Middle frontal gyrus (tissue), 1 donor: ENCODE measurements at regions not wholly inside any gene's neighbourhood (a gene's known extent, or its start where the extent isn't known, plus 50 kb on each side); places are given as distances from the start of the nearest gene placed in this dataset.

Experiments
- DNase-seq: peaks from one replicate; pipeline ENCODE4 v3.0.0-alpha.2; 2015; ENCODE audit warnings: low spot score; ENCODE audit errors: extremely low spot score

DNA sequence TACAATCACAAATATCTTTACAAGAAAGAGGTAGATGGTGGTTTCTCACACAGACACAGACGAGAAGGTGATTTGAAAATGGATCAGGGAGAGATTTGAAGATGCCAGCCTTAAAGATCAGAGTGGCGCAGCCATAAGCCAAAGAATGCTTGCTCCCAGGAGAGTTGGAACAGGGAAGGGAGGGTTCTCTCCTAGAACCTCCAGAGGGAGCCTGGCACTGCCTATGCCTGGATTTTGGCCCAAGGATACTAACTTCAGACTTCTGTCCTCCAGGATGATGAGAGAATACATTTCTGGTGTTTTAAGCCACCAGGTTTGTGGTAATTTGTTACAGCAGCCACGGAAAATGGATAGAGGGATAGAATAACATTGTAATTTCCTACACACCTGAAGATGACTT lies 279.1 kb downstream of the FAM43A start:
- no peak for DNase-seq

DNA sequence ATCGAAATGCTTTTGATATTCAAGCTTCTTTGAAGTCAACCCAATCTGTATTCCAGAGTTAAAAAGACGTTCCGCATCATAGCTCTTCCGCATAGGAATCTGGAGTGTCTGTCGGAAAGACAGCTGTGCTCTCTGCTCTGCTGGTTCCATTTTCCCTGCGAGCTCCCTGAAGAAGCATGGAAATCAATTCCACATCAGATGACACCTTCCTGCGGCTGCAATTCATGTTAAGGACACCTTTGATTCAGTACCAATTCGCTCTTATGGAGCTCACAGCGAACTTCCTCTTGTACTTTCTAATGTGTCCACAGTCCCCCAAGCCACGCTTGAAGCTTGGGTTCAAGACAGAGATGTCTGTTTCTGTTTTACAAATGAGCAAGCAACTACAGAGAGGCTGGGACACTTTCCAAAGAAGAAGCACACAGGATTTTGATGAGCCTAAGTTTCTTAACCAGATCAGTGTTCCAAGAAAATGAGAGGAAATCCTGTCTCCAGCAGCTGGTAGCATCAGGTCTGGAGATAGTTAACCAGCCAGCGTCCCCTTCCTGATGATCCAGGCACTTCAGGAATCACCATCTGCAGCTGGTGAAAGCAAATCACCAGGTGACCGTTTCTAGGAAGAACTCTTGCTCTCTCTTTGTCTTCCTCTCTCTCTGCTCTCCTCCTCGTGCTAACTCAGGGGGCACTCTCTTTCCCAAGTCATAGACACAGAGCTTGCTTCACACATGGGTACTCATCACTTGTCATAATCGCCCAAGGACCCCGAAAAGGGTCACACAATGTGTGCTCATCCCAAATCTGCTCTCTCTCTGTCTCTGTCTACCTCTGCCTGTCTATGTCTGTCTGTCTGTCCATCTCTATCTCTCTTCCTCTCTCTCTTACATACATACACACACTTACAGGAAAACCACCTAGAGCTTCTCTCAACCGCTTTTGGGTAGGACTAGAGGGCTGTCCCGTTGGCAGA lies 281.8 kb downstream of the FAM43A start:
- no peak for DNase-seq

DNA sequence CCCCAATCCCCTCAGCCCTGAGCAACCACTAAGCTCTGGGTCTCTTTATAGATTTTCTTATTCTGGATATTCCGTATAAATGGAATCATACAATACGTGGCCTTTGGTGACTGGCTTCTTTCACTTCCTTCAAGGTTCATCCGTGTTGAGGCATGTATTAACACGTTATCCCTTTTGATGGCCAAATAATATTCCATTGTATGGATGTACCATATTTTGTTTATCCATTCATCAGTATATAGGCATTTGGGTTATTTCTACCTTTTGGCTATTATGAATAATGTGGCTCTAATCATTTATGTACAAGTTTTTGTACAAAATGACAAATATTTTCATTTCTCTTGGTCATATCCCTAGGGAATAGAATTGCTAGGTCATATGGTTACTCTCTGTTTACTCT lies 284.4 kb downstream of the FAM43A start:
- no peak for DNase-seq

DNA sequence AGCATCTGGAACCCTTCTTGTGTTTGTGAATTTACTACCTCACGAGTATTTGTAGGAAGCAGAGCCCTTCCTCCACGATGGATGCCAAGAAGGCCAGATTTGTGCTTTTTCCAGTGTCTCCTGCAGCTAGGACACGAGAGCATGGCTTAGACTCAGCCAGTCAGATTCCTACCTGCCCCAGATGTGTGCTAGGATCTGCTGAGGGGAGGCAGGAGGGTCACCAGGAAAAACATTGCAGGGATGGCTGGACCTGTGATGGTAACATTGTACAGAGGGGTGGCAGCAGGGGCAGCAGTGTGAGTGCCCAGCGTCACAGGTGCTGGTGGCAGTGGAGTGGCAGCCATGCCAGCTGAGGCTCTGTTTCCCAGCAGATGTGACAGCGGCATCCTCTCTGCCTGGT lies 285.3 kb downstream of the FAM43A start:
- DNase-seq, result no peak

DNA sequence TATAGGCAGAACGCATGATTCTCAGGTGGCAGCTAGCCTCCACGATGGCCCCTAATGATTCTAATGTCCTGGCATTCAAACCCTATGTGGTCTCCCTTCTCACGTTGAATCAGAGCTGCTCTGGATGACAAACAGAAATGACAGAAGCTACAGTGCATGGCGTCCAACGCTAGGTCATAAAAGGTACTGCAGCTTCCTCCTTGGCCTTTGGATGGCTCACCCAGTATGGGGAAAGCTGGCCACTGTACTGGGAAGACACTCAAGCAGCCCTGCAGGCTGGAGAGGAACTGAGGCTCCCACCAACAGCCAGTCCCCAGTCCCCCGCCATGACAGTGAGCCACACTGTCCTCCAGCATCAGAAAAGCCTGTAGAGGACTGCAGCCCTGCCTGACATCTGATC lies 286.3 kb downstream of the FAM43A start:
- DNase-seq, result no peak

DNA sequence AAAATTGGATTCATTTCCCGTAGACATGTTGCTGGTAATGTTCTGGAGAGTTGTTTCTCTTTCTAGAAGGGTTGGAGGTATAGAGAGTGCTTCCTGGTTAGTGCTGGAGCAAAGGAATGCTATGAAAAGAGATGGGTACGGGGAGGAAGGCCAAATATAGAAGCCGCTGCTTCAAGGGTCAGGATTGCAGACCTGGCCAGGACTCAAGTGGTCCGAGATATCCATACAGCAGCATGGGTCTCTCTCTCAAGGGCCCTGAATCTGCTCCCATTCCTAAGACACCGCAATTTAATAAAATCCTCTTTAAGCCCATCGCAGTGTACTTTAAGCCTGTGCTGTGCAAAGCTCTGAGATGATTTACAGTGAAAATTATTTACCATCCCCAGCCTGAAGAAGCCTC lies 287.0 kb downstream of the FAM43A start:
- no peak for DNase-seq

DNA sequence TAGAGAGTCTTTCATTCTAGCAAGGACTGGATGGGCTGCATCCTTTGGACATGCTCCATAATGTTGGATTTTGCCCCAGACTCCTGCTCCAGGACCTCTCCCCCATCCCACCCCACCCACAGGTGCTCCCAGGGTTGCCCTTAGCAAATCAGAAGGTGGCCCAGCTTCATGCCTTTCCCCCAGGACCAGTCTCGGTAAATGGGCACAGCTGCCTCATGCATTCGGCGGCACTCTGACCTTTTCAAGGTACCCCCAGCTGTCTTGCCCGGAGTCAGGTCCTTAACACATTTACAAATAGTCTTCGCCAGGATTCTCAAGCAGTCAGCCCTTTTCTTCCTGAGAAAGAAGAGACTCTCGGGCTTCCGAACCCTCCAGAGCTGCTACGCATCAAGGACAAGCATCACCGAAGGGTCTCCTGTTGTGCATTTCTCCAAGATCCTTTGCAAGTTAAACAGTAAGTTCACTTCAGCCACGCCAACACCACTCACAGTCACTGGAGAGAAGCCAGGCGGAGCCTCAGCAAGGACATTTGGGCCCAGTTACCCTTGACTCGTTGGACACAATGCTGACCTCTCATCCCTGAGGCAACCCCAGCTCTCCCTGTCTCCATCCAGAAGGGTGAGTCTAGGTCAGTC lies 287.8 kb downstream of the FAM43A start:
- DNase-seq, result no peak

DNA sequence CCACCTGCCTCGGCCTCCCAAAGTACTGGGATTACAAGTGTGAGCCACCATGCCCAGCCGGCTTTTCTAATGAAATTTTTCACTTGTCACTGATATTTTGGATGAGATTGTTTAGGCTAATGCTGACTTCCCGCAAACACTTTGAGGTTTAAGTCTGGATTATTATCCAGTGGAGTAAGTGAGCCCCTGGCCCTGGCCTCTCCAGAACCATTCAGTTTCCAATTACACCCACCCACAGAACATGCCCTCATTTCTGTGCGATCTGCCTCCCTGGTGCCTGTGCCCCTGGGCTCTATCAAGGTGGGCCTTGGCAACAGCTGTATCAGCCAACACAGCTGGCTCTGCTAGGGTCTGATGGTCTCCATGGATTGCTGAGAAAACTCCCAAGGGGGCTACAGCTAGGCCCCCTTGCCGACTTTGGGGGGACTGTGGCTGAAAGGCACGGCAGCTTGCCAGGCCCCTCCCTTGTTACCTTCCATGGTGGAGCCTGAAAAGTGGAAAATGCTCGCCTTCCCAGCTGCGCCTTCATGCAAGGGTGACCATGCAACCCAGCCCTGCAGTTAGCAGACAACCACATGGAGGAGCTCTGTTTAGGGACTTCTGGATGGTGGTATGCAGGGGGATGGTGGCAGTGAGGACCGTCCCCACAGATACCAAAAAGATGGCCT lies 288.9 kb downstream of the FAM43A start:
- DNase-seq, result no peak

DNA sequence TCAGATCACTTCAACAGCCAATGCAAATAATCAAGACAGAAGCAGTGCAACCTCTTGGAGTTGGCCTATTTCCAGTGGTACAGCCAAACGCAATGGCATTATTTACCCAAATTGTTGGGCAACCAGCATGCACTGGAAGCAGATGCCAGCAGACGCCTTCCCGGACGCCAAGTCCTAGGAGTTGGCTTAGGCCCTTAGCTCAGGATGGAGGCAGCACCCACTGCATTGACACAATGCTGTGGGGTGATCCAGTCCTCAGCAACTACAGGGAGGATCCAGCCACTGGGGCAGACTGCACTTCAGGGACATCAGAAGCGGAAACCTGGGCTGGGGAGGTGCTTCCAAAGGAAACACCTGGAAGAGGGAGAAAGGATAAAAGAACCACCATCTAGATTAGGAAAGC lies 290.4 kb downstream of the FAM43A start:
- no peak for DNase-seq

DNA sequence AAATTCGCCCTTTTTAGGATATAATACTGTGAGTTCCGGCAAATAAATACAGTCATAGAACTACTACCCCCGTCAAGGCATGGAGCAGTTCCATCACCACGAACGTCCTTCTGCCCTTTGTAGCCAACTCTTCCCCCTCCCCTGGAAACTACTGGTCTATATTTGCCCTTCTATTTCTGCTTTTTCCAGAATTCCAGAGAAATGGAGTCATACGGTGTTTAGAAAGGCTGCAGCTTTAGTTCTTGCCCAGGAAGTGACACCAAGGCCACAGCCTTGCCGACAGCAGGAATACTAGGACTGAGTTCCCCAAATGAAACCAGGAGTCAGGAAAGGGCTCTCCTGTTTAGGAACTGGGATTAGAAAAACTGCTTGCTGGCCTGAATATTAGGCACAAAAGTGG lies 291.2 kb downstream of the FAM43A start:
- DNase-seq, result no peak

DNA sequence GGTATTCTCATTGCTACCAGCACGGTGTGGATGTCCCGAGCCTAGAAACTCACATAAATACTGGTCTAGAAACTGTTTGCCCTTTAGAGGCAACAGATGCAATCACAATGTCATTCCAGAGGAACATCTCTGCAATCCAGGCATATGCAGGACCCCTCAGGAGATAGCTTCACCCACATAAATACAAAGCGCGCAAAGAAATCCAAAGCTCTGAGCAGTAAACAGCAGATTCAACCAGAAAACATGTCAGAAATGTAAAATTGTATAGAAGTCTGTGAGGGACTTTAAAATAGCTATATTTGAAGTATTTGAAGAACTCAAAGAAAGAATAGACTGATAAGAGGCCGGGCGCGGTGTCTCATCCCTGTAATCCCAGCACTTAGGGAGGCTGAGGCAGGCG lies 291.7 kb downstream of the FAM43A start:
- no peak for DNase-seq

DNA sequence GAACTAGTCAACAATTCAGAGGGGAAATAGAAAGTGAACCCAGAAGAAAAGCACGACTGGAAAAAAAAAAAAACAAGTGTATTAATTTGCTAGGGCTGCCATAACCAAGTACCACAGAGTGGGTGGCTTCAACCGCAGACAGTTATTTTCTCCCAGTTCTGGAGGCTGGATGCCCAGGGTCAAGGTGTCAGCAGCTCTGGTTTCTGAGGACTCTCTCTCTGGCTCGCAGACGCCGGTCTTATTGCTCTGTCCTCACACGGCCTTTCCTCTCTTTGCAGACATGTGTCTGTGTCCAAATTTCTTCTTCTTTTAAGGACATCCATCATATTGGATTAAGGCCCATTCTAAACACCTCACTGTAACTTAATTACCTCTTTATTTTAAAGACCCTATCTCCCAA lies 291.8 kb downstream of the XXYLT1 start:
- DNase-seq, result no peak

DNA sequence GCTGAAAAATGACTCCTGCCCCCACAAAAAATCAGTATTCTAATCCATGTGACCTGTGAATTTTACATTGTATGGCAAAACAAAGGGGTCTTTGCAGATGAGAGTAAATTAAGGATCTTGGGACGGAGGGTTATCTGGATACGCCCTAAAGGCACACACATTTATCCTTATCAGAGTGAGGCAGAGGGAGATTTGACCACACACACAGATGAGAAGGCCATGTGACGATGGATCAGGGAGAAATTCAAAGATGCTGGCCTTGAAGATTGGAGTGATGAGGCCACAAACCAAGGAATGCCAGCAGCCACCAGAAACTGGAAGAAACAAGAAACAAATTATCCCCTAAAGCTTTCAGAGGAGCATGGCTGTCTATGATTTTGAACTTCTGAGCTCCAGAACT lies 288.5 kb downstream of the XXYLT1 start:
- no peak for DNase-seq

DNA sequence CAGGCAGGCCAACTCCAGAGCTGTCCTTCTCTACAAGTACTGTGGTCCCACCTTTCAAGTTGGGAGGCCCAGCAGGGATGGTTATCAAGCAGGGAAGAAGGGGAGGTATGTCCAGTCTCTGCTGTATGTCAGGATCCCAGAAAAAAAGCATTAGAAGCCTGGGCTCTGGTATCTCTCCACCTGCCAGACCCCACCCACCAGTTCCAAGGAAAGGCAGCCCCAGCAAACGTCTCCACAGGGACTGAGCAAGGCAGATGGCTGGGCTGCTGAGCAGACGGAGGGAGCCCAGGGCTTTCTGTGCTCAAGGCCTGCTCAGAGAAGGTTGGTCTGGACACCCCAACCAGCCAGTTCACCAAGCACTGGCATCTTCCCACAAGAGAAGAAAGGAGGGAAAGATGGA lies 287.8 kb downstream of the XXYLT1 start:
- no peak for DNase-seq

DNA sequence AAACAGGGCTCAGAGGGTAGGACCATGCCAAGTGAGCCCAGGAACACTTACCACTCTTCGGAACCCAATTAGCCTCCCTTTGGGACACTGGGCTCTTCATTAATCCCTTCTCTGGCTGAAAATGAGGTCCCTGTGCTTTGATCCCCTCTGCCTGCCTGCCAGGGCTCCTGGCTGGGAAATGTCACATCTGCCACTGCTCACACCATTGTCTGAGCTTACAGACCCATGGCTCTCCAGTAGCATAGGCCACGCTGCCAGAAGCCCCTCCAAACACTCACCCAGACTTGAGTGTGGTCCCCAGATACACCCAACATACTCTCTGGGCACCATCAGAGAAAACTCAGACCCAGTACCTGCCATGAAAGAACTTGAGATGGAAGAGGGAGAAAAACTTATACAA lies 287.3 kb downstream of the XXYLT1 start:
- no peak for DNase-seq

DNA sequence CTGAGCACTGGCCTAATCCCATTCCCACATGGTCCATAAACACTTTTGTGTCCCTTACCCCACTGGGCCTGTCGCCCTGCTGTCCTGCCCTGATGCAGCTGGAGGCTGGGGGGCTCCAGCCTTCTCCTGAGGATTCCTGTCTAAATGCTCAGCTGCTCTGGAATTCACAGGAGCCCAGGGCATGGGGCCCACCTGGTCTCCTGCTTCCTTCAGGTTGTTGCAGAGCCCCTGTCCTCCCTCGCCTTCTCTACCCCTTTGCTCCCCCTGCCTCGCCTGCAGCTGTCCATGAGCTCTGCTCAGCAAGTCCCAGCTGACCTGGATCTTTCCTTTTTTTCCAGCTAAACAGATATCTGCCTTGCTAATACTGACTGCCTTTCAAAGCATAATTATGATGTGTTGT lies 286.9 kb downstream of the XXYLT1 start:
- no peak for DNase-seq

DNA sequence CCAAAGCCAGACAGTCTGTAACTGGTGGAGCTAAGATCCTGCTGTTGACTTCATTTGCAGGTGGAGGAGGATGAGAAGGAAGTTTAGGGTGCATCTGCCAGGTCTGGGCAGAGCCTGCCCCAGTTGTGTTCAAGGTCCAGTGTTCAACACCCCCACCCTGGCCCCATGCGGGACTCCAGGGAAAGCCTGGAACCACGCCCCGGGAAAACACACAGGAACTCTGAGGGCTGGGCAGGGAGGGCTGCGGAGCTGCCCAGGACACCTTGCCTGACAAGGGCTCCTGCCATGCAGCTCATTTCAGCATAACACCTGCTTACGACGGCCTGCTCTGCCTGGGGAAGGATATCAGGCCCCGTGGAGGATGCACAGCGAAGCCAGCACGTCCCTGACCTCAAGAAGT lies 286.3 kb downstream of the XXYLT1 start:
- DNase-seq, result no peak

DNA sequence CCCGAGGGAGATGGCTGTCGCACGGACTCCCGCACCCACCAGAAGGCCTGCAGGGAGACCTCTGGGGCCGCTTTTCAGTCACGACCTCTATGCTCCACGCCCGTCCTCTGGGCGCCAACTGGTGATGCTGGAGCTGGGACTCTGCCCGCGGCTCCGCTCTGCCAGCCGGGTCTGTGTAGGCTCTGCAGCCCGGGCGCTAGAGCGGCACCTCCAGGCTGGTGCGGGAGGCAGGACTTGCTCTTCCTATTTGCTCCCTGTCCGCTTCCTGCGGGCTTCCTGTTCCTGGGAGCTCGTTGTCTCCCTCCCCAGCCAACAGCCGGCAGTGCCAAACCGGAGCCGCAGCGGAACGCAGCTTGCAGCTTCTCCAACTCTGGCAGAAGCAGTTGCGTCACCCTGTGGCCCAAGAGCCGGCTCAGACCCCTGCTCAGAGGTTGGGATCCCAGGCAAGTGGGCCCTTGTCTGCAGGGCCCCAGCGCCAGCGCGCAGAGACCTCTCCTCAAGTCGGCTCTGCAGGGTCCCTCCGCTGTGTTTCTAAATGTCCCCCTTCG lies 285.9 kb downstream of the XXYLT1 start:
- no peak for DNase-seq

DNA sequence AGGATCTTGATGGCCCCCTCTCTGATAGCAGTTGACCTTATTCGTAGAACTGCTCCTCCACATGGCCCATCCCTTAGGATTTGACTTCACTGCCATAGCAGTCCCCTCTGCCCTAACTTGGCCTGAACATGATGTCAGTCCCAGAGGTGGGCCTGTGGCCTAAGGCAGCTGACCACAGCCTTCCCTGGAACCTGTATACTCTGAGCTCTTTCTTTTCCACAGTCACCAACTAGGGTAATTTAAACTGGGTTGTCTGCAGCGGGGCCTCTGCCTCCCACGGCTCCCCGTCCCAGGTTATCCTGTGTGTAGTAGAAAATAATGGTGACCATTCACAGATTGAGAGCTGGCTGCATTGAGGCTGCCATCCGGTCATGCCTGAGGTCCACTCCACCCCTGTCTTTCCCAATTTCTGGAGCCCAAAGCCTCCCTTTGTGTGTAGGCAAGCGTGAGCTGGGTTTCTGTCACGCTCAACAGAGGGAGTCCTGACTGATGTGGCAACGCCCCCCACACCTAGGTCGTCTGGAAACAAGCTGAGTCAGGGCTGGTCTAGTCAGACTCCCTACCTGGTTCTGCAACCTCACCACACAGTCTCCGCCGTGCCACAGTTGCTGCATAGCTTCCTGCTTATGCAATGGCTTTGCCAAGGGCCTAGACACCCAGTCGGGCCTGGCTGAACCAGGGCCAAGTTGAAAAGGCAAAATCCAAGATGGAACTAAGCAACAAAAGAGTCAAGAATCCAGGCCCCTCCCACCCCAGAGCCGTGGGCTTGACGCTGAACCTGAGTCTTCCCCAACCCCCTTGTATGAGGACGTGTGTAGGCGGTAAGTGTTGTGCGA lies 284.5 kb downstream of the XXYLT1 start:
- DNase-seq, result no peak

DNA sequence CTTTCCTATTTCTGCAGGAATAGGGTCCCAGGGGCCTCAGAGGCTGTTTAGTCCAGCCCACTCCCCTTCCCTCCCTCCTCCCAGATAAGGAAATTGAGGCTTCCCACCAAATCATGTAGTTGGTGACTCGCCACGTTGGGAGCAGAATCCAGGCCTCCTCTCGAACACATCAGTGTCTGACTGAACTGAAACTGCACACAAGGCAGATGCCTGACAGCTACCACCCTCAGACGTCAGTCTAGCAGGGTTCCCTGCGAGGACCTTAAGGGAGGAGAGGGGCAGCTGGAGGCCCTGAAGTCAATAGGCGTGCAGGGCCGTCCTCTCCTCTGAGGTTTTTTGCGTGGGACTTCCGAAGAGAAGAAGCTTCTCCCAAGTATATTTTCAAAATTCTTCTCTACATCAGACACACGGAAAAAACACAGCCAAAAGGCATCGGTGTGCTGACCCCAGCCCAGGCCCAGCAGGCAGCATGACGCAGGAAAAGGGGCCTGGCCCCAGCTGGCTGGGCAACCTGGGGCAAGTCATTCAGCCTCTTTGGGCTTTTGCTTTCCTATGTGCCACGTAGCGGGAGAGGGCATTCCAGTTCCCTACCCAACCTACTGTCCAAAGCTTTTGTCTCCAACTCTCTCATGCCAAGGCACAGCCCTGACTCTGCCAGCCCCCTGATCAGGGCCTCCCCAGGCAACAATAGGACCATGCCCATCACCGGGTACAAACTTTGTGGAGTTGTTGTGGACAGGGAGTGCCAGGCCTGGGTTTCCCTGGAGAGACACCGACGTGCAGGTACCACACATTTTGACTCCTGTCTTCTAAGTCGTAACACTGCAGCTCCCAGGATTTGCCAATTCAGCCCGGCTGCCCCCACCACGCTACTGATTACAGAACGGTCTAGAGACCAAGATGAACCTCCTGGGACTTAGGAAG lies 283.1 kb downstream of the XXYLT1 start:
- DNase-seq, result no peak
